GM23248 (cell line): ENCODE measurements at regions not wholly inside any gene's neighbourhood (a gene's known extent, or its start where the extent isn't known, plus 50 kb on each side); places are given as distances from the start of the nearest gene placed in this dataset.

Source experiments
- DNase-seq: peaks from one replicate; pipeline ENCODE4 v3.0.0-alpha.2; 2015
- H2AFZ ChIP-seq: fragments of 200-600 bp; sonication (generic); 2 replicates; pipeline ENCODE4 v1.6.1; 2016; ENCODE audit warnings: antibody characterized with exemption
- H3F3A ChIP-seq: fragments of 200-600 bp; sonication (generic); 2 replicates; pipeline ENCODE4 v1.6.1; 2016; ENCODE audit warnings: mild to moderate bottlenecking, antibody characterized with exemption, mixed run types; ENCODE audit not compliant: insufficient read depth
- H3K27ac ChIP-seq: fragments of 200-600 bp; sonication (generic); 2 replicates; pipeline ENCODE4 v1.5.1; 2016; ENCODE audit warnings: mild to moderate bottlenecking
- H3K27me3 ChIP-seq: fragments of 200-600 bp; sonication (generic); replicated peaks from 2 replicates; pipeline ENCODE4 v1.6.1; 2016; ENCODE audit warnings: mild to moderate bottlenecking; ENCODE audit not compliant: insufficient read depth
- H3K36me3 ChIP-seq: fragments of 200-600 bp; sonication (generic); 2 replicates; pipeline ENCODE4 v1.6.1; 2016; ENCODE audit warnings: low read depth, mild to moderate bottlenecking
- H3K4me1 ChIP-seq: fragments of 200-600 bp; sonication (generic); 2 replicates; pipeline ENCODE4 v1.6.1; 2016; ENCODE audit warnings: mild to moderate bottlenecking; ENCODE audit not compliant: insufficient read depth
- H3K4me2 ChIP-seq: fragments of 200-600 bp; sonication (generic); one replicate; pipeline ENCODE4 v1.6.1; 2016; ENCODE audit warnings: mild to moderate bottlenecking; ENCODE audit not compliant: unreplicated experiment
- H3K4me3 ChIP-seq: fragments of 200-600 bp; sonication (generic); 2 replicates; pipeline ENCODE4 v1.5.1; 2016; ENCODE audit warnings: mild to moderate bottlenecking
- H3K79me2 ChIP-seq: fragments of 200-600 bp; sonication (generic); 2 replicates; pipeline ENCODE4 v1.6.1; 2016; ENCODE audit warnings: mild to moderate bottlenecking; ENCODE audit not compliant: insufficient read depth
- H3K9ac ChIP-seq: fragments of 200-600 bp; sonication (generic); 2 replicates; pipeline ENCODE4 v1.6.1; 2016; ENCODE audit warnings: mild to moderate bottlenecking
- H3K9me2 ChIP-seq: fragments of 200-600 bp; sonication (generic); 2 replicates; pipeline ENCODE4 v1.6.1; 2016; ENCODE audit warnings: mixed run types, mild to moderate bottlenecking, moderate library complexity; ENCODE audit not compliant: insufficient read depth
- H3K9me3 ChIP-seq: fragments of 200-600 bp; sonication (generic); one replicate; pipeline ENCODE4 v1.6.1; 2017; ENCODE audit warnings: low read depth
- H4K20me1 ChIP-seq: fragments of 200-600 bp; sonication (generic); 2 replicates; pipeline ENCODE4 v1.6.0; 2016; ENCODE audit not compliant: insufficient read depth
- EZH2 ChIP-seq: fragments of 200-600 bp; sonication (generic); IDR thresholded peaks from 2 replicates; pipeline ENCODE4 v1.6.1; 2018; ENCODE audit warnings: antibody characterized with exemption, mild to moderate bottlenecking; ENCODE audit not compliant: insufficient read depth, poor library complexity, severe bottlenecking
- EZH2phosphoT487 ChIP-seq: fragments of 200-600 bp; sonication (generic); IDR thresholded peaks from 2 replicates; pipeline ENCODE4 v1.6.1; 2018; ENCODE audit warnings: antibody characterized with exemption, moderate library complexity, mild to moderate bottlenecking, low read depth; ENCODE audit not compliant: insufficient read depth
- WGBS, 2 experiments: methylation state at CpG; one replicate each; pipeline ENCODE4 v1.1.6; 2015 to 2017; ENCODE audit warnings: low lambda C conversion rate in 2 of 2, low coverage in 1 of 2; ENCODE audit errors: missing lambda C conversion rate in 2 of 2; 5-methylcytosine and 5-hydroxymethylcytosine counted together
- in situ Hi-C: fragments of 300-500 bp; cut with MboI; formaldehyde crosslinking; loops from 2 replicates; pipeline ENCODE4 v1.15.0; 2020

DNA sequence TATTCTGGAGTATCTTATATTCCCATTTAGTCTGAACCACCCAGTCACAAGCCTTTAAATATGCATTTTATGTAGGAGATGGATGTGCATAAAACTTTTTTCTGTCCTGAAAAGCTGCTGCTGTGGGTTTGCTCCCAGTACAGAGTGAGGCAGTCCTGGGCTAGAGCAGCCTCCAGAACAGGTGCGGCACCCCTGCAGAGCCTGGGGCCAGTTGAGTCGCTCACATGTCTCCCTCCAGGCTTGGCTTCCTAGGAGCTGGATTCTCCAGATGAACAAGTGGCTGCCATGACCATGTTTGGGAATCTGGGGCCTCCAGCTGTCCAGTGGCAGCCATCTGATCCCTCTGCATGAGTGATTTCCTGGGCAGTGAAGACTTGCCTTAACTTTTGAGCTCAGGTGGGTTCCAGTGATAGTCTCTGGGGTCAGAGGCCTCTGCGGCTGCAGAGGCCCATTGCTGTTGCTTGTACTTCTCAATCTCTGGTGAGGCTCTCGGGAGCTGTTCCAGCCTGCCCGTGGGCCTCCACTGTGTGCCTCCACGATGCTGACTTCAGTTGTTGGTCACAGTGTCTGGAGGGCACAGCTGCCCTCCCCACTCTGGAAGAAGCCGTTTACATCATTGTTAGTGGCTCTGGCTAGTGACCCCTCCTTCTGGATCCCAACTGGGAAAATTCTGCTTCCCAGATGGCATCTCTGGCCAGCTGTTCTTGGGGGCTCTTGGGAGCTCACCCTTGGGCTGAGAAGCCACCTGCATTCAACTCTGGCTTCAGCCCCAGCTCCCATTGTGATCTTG, 120.4 kb downstream of the EMX2 start:
- H3K4me2 ChIP-seq = peak overlapping the region; percentile 34
- peak overlapping the region; percentile 74 for H3K9ac ChIP-seq
- peak overlapping the region; percentile 88 for H3K27ac ChIP-seq
- H3K9me2 ChIP-seq = no peaks in the 10 kb centered on the region
- in situ Hi-C loops = no loop called here
- H4K20me1 ChIP-seq = no peaks in the 10 kb centered on the region
- 78 to 79% methylated on average over 7 of the region's 7 CpGs for WGBS, 2 experiments
- H2AFZ ChIP-seq = no peak overlapping the region
- no peaks in the 10 kb centered on the region for H3K36me3 ChIP-seq
- peaks cover 5% of the 10 kb centered on the region; the same call in 1 of the 2 replicates for H3F3A ChIP-seq
- H3K4me3 ChIP-seq = no peak overlapping the region
- TF ChIP-seq EZH2 (no peak), EZH2phosphoT487 (no peak)
- no peaks in the 10 kb centered on the region for H3K27me3 ChIP-seq
- no peak for DNase-seq
- H3K79me2 ChIP-seq = no peaks in the 10 kb centered on the region
- no peaks in the 10 kb centered on the region for H3K9me3 ChIP-seq
- H3K4me1 ChIP-seq = peaks cover 5% of the 10 kb centered on the region; the same call in 1 of the 2 replicates

DNA sequence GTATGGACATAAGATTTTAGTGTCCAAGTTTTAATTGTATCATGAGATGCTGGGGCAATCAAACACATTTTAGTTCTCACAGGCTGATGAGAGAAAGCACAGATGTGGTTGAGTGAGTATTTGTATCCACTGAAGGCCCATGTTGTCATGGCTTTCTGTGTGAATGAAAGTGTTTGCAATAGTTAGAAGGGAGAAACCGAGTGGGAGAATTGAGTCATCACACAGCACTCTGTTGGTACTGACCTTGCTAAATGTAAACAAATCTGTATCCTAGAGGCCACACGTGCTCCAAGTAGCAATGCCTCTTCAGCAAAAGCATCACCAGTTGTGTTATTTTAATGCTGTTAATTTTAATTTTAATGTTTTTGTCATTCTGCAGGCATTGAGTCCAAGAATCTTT, 121.2 kb downstream of the EMX2 start:
- H3K27ac ChIP-seq = peak overlapping the region; percentile 88

DNA sequence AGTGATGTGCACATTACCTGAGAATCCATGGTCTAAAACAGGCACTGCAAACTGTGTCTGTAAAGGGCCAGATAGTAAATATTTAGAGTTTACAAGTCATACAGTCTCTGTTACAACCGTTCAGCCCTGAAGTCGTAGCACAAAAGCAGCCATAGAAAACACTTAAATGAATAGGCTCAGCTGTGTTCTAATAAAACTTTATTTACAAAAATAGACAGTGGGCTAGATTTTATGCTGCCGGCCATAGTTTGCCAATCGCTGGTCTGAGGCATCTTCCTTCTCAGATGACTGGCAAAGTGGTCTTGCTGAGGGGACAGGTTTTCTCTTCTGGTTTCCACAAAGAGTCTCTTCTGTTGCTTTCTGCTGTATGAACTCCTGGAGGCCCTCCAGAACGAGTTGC, 121.7 kb downstream of the EMX2 start:
- Histone ChIP-seq H3K9me3 (no peaks in the 10 kb centered on the region), H3K79me2 (no peaks in the 10 kb centered on the region), H3K36me3 (no peaks in the 10 kb centered on the region), H3K4me3 (no peak overlapping the region), H3K4me2 (no peak overlapping the region), H3K9me2 (no peaks in the 10 kb centered on the region), H3K27ac (peak overlapping the region; percentile 88), H4K20me1 (no peaks in the 10 kb centered on the region), H3K27me3 (no peaks in the 10 kb centered on the region), H3K9ac (peak overlapping the region; percentile 52; the same call in 1 of the 2 replicates), H3F3A (peaks cover 5% of the 10 kb centered on the region; the same call in 1 of the 2 replicates), H2AFZ (no peak overlapping the region), H3K4me1 (peaks cover 5% of the 10 kb centered on the region; the same call in 1 of the 2 replicates)
- 86 to 89% methylated on average over 5 of the region's 5 CpGs for WGBS, 2 experiments
- in situ Hi-C loops = no loop called here
- no peak for TF ChIP-seq EZH2
- no peak for TF ChIP-seq EZH2phosphoT487
- DNase-seq = no peak

More for the DNA sequence above, 121.2 kb downstream of the EMX2 start:
- in situ Hi-C loops = no loop called here
- Histone ChIP-seq H3K4me1 (peaks cover 5% of the 10 kb centered on the region; the same call in 1 of the 2 replicates), H3K9ac (peak overlapping the region; percentile 74), H3K79me2 (no peaks in the 10 kb centered on the region), H3K27me3 (no peaks in the 10 kb centered on the region), H3K4me2 (peak overlapping the region; percentile 34), H3K4me3 (no peak overlapping the region), H2AFZ (no peak overlapping the region), H3K9me3 (no peaks in the 10 kb centered on the region), H3F3A (peaks cover 5% of the 10 kb centered on the region; the same call in 1 of the 2 replicates), H3K36me3 (no peaks in the 10 kb centered on the region), H3K9me2 (no peaks in the 10 kb centered on the region), H4K20me1 (no peaks in the 10 kb centered on the region)
- WGBS, 2 experiments = 0 to 4% methylated on average over 2 of the region's 2 CpGs
- TF ChIP-seq EZH2 (no peak), EZH2phosphoT487 (no peak)
- DNase-seq = peak; percentile 97

DNA sequence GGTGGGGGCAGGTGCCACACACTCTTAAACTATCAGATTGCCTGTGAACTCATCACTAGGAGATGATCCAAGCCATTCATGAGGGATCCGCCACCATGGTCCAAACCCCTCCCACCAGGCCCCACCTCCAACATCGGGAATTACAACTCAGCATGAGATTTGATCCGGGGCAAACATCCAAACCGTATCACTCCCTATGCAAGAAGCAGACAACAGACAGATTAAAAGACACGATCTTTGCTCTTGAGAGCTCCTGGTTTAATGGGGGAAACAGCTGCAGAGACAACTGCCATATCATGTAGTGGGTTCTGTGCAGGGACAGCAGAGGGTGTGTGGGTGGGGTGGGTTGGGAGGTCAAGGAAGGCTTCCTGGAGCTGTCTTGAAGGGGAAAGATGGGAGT, 123.6 kb downstream of the EMX2 start:
- Histone ChIP-seq H3K9me2 (no peaks in the 10 kb centered on the region), H4K20me1 (no peaks in the 10 kb centered on the region), H3K4me1 (peaks cover 5% of the 10 kb centered on the region; the same call in 1 of the 2 replicates), H3K4me3 (no peak overlapping the region), H3K27ac (no peak overlapping the region), H3K9ac (no peak overlapping the region), H2AFZ (no peak overlapping the region), H3K36me3 (no peaks in the 10 kb centered on the region), H3K9me3 (no peaks in the 10 kb centered on the region), H3K4me2 (no peak overlapping the region), H3K79me2 (no peaks in the 10 kb centered on the region), H3F3A (peaks cover 5% of the 10 kb centered on the region; the same call in 1 of the 2 replicates), H3K27me3 (no peaks in the 10 kb centered on the region)
- in situ Hi-C loops = no loop called here
- DNase-seq = peak; percentile 46
- WGBS, 2 experiments = 16 to 25% methylated on average over 5 of the region's 5 CpGs
- TF ChIP-seq EZH2phosphoT487 (no peak), EZH2 (no peak)
